ENCODE measurements at regions not wholly inside any gene's neighbourhood (a gene's known extent, or its start where the extent isn't known, plus 50 kb on each side); places are given as distances from the start of the nearest gene placed in this dataset.
"Not testable (repeated sequence)": the region's sequence is repeated elsewhere in the genome, so short reads cannot be mapped to it uniquely, and the experiment has no call there.

- no peak for DNase-seq
Observed at GRCh38 chrX:140053846-140054245, 88.5 kb upstream of the CXorf66 start.

GRCh38 chrX:140050906-140051305 lies 85.6 kb upstream of the CXorf66 start:
- no peak for DNase-seq

- DNase-seq = no peak
Observed at GRCh38 chrX:140040386-140040785, 75.1 kb upstream of the CXorf66 start.

GRCh38 chrX:140038842-140039241 lies 73.5 kb upstream of the CXorf66 start:
- DNase-seq = no peak

- no peak for DNase-seq
Observed at GRCh38 chrX:140034916-140035315, 69.6 kb upstream of the CXorf66 start.

- no peak for DNase-seq
Observed at GRCh38 chrX:140022482-140022881, 57.2 kb upstream of the CXorf66 start.

- not testable (repeated sequence) for DNase-seq
Observed at GRCh38 chrX:140019134-140019533, 53.8 kb upstream of the CXorf66 start.

Data from CD4-positive, alpha-beta T cell treated with Interleukin-1 beta for 1 hour (primary cell).